ENCODE measurements at regions not wholly inside any gene's neighbourhood (a gene's known extent, or its start where the extent isn't known, plus 50 kb on each side); places are given as distances from the start of the nearest gene placed in this dataset.

- Mint-ChIP-seq H3K4me3 (no peak overlapping the region), H3K36me3 (ENCODE audit: insufficient read depth in 1 of 3, low read depth in 3 of 3) (peaks cover 30 to 38% (median 34%) of the 10 kb centered on the region in 3 experiments), H3K9me3 (peaks cover 39 to 46% of the 10 kb centered on the region in 2 experiments), H3K27me3 (ENCODE audit: low read depth) (no peaks in the 10 kb centered on the region; the same call in 1 of the 2 replicates), H3K27ac (peak overlapping the region in 1 of 3 experiments; percentile 22; a peak in 1 of 7 replicates), H3K4me1 (no peaks in the 10 kb centered on the region)
- no peak overlapping the region for H2BK15ac ChIP-seq (ENCODE audit: low read depth, low read length)
- no peak overlapping the region for H4K91ac ChIP-seq (ENCODE audit: insufficient read length, low read depth, low read length)
- H3K56ac ChIP-seq (ENCODE audit: insufficient read length, low read depth, low read length), result no peak overlapping the region
- H2AK5ac ChIP-seq (ENCODE audit: insufficient read length, low read length), result no peak overlapping the region
- H3K79me1 ChIP-seq (ENCODE audit: insufficient read depth, low read depth, low read length, poor library complexity, severe bottlenecking), result no peaks in the 10 kb centered on the region
- no peaks in the 10 kb centered on the region for H4K20me1 ChIP-seq (ENCODE audit: control insufficient read depth, insufficient read depth, insufficient read length)
- H3K14ac ChIP-seq (ENCODE audit: insufficient read depth, low read length), result no peak overlapping the region
- H3K4ac ChIP-seq (ENCODE audit: low read depth, low read length), result no peak overlapping the region
- no peak overlapping the region for H3K23ac ChIP-seq (ENCODE audit: insufficient read length, low read depth, low read length)
- no peak for TF ChIP-seq CTCF (conservative IDR thresholded peaks at IDR 0.05)
- H3K27me3 ChIP-seq (ENCODE audit: insufficient read depth, low read length), result no peaks in the 10 kb centered on the region
- no peak overlapping the region for H3K4me2 ChIP-seq (ENCODE audit: insufficient read depth, insufficient read length, low read length)
- H2BK20ac ChIP-seq (ENCODE audit: low read depth, low read length, poor library complexity, severe bottlenecking), result no peak overlapping the region
- H3K23me2 ChIP-seq (ENCODE audit: insufficient read length, low read depth, low read length, poor library complexity, severe bottlenecking), result no peaks in the 10 kb centered on the region
- no peak overlapping the region for H4K5ac ChIP-seq (ENCODE audit: insufficient read length, low read depth, low read length)
- no peak overlapping the region for H3T11ph ChIP-seq (ENCODE audit: low read length)
- no peak overlapping the region for H2AFZ ChIP-seq (ENCODE audit: low read length)
- no peaks in the 10 kb centered on the region for H3K79me2 ChIP-seq (ENCODE audit: insufficient read depth, low read length)
- H2BK5ac ChIP-seq (ENCODE audit: insufficient read length, low read length), result no peak overlapping the region
- H2BK12ac ChIP-seq (ENCODE audit: insufficient read length, low read depth, low read length), result no peak overlapping the region
- no peak overlapping the region for H2BK120ac ChIP-seq (ENCODE audit: low read depth, low read length, poor library complexity, severe bottlenecking)
- no peak overlapping the region for H4K8ac ChIP-seq (replicated peaks; ENCODE audit: insufficient read length, low read depth, low read length)
- H3K4me1 ChIP-seq (ENCODE audit: insufficient read depth, low read length), result no peaks in the 10 kb centered on the region
- no peak overlapping the region for H3K9ac ChIP-seq (ENCODE audit: extremely low read depth, insufficient read length, low read length)
- H3K27ac ChIP-seq (ENCODE audit: insufficient read length, low read depth, low read length), result no peak overlapping the region
- DNase-seq, result no peak
- H3K18ac ChIP-seq (ENCODE audit: insufficient read length, low read depth, low read length), result no peak overlapping the region
- peaks cover 19% of the 10 kb centered on the region for H3K9me3 ChIP-seq (ENCODE audit: control insufficient read depth, low read depth, low read length)
These were observed 612.8 kb downstream of the RNF144A start for GRCh38 chr2:7530001-7530400.

All from H9 (cell line).